VCaP (cell line): ENCODE measurements at regions not wholly inside any gene's neighbourhood (a gene's known extent, or its start where the extent isn't known, plus 50 kb on each side); places are given as distances from the start of the nearest gene placed in this dataset.

Source experiments
- H3K27ac ChIP-seq: fragments of 450-650 bp; 2 replicates; pipeline ENCODE4 v1.5.1; 2017
- CTCF ChIP-seq: fragments of 450-650 bp; conservative IDR thresholded peaks from 2 replicates; pipeline ENCODE4 v1.5.1; 2017; ENCODE audit warnings: mild to moderate bottlenecking, moderate library complexity

- H3K27ac ChIP-seq: no peak overlapping the region
- no peak for TF ChIP-seq CTCF
These were observed 195.2 kb upstream of the POU3F1 start for GRCh38 chr1:38241594-38242334.

- no peak overlapping the region for H3K27ac ChIP-seq
- no peak for TF ChIP-seq CTCF
These were observed 194.0 kb upstream of the POU3F1 start for GRCh38 chr1:38240618-38241017.

GRCh38 chr1:38239258-38239835 is 192.8 kb upstream of the POU3F1 start:
- no peak for TF ChIP-seq CTCF
- no peak overlapping the region for H3K27ac ChIP-seq

- H3K27ac ChIP-seq: no peak overlapping the region
These were observed 191.7 kb upstream of the POU3F1 start for GRCh38 chr1:38238294-38238693.

GRCh38 chr1:38235705-38236104 is 189.1 kb upstream of the POU3F1 start:
- no peak overlapping the region for H3K27ac ChIP-seq
- no peak for TF ChIP-seq CTCF

More at GRCh38 chr1:38238294-38238693, 191.7 kb upstream of the POU3F1 start:
- no peak for TF ChIP-seq CTCF

GRCh38 chr1:38231941-38232340 is 185.3 kb upstream of the POU3F1 start:
- no peak overlapping the region for H3K27ac ChIP-seq
- TF ChIP-seq CTCF: no peak

- no peak for TF ChIP-seq CTCF
- peak overlapping the region; percentile 51 for H3K27ac ChIP-seq
These were observed 182.1 kb upstream of the POU3F1 start for GRCh38 chr1:38228718-38229117.
